GM18517 (cell line): ENCODE measurements at regions not wholly inside any gene's neighbourhood (a gene's known extent, or its start where the extent isn't known, plus 50 kb on each side); places are given as distances from the start of the nearest gene placed in this dataset.

Experiments
- ATAC-seq: cut with Tn5 transposase; IDR thresholded peaks from one replicate; pipeline ENCODE4 v1.9.1; 2021; ENCODE audit warnings: mild to moderate bottlenecking, moderate library complexity; ENCODE audit not compliant: unreplicated experiment

DNA sequence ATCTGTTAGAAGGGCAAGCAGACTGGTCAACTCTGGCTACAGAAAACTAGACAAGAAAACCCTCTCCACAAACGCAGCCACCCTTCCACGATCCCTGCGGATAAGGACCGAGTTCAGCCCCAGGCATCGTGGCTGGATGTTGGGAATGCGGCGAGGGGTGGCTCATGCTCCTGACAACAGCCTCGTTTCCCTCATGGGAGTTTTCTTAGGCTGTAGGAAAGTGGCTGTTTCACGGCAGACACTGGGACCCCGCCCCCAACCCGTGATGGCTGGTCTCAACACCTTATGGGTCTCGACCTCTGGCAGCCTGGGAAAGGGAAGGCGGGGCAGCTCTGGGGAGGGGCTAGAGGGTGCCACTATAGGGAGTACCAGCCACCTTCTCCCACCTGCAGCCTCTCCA is 123.3 kb downstream of the RFLNA start:
- ATAC-seq: no peak

DNA sequence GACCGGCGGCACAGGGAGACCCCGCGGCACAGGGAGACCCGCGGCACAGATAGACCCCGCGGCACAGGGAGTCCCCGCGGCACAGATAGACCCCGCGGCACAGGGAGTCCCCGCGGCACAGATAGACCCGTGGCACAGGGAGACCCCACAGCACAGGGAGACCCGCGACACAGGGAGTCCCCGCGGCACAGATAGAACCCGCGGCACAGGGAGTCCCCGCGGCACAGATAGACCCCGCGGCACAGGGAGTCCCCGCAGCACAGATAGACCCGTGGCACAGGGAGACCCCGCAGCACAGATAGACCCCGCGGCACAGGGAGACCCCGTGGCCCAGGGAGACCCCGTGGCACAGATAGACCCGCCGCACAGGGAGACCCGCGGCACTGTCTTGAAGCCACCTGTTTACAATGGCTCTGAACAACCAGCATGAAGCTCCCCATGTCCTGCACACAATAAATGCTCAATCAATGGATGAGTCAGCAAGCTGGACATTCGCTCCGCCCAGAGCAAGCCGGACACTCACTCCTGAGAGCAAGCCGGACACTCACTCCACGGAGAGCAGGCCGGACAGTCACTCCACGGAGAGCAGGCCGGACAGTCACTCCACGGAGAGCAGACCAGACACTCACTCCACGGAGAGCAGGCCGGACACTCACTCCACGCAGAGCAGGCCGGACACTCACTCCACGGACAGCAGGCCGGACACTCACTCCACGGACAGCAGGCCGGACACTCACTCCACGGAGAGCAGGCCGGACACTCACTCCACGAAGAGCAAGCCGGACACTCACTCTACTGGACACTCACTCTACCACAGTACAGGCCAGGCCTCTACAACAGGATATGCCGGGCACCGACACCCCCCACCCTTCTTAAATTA is 121.9 kb downstream of the RFLNA start:
- ATAC-seq: no peak

DNA sequence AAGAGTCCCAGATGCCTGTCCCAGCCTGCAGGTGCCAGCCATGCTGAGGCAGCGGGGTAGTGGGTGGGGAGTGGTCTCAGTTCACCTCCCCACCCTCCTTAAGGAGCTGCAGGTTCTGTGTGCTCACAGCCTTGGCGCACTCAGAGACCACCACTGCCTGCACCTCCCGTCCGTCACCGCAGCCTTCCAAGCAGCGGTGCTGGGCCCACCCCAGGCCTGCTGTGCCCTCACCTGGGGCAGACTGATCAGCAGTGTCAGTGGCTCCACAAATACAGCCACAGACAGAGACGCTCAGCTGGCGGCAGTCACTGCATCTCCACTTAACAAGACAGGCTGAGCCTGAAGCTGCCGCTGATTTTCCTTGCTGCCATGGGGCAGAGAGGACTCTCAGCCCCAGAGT is 120.2 kb downstream of the RFLNA start:
- ATAC-seq: no peak

DNA sequence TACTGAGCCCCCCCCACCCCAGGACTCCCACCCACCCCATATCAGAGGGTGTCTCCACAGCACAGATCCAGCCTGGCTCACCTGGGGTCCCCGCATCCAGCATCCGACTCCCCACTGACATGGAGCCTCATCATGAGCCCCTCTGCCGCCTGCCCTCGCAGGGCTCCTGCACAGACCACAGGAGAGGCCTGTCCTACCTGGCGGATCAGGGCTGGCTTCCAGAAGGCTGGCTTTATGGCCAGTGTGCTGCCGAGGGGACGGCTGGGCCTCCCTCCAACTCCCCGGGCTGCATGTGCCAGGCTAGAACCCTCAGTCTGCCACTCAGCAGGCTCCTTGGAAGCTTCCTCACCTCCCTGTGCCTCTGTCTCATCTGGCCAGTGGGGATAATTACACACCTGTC is 119.0 kb downstream of the RFLNA start:
- ATAC-seq: no peak

DNA sequence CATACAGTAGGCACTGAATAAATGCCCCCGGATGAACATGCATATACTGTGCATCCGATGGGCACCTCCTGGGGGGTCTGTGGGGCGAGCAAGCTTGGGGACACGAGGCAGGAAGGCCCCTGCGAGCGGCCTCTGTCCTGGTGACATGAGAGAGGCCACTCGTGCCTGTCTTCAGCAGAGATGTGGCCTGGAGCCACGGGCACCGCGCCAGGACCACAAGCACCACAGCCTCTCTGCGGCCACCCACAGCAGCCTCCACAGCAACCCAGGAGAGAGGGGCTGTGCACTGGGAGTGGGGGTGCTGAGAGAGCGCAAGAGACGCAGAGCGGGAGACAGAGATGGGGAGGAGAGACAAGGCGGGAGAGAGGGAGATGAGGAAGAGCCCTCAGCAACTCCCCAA is 118.5 kb downstream of the RFLNA start:
- ATAC-seq: no peak

DNA sequence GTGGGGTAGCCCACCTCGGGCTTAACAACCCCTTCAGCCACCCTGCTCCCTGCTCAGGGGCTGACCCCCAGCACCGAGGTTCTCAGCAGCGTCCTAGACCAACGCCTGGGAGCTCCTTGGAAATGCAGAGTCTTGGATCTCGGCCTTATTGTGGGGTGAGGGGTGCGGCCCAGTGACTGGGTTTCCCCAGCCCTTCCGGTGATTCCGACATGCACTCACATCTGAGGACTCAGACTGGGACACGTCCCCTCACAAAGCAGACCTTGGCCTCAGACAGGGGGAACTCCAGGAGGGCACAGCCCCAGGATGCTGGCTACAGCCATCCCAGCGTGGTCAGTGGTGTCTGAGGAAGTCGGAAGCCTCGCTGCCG is 117.7 kb downstream of the RFLNA start:
- no peak for ATAC-seq

DNA sequence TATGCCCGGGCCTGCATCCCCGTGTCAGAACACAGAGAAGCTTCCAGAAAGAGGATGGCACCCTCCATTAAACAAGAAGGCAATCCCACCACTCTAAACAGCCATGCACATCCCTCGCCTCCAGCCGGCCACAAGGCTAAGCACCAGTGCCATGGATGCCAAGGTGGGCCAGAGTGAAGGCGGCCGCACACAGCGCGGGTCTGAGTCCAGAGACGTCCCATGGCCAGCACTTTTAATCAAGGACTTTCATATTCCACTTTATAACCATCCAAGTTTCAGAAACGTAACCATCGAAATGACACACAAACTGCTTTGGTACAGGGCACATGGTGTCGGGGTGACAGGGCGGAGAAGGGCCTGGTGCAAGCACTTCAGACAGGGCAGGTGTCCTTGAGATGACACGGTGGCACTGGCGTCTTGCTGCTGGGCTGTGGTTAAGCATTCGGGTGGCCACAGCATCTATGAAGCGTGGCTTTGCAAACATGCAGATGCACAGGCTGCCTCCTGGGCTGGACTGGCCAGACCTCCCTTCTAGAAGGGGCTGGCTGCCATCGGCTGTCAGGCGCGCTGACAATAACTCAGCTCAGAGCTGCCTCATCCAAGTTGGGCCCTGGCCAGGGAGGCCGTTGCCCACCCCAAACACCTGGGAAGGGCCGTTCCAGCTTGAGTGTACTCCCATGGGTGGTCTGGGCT is 117.2 kb downstream of the RFLNA start:
- no peak for ATAC-seq

DNA sequence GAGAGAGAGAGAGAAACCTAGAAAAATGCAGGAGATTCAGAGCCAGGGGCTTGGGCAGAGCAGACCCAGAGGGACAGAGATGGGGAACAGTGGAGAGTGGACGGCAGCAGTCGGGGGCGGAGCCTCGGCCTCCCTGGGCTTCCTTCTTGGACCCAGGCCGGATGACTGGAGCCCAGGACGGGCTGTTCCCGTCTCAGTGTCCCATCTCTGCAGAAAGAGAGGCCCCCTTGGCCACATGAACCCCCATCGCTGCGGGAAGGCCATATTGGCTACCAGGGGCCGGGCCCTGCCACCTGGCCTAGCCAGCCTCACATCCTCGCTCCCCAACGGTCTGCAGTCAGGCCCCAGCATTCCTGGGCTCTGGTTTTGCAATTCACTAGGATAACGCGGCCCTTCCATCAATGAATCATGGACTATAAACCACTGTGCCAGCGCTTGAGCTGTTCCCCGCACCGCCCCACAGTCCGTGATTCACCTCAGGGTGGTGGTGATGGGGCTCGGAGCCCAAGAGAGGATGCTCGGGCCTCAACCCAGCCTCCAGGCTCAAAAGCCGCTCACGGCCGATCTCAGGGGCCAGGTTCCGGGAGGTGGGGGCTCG is 116.5 kb downstream of the RFLNA start:
- no peak for ATAC-seq

DNA sequence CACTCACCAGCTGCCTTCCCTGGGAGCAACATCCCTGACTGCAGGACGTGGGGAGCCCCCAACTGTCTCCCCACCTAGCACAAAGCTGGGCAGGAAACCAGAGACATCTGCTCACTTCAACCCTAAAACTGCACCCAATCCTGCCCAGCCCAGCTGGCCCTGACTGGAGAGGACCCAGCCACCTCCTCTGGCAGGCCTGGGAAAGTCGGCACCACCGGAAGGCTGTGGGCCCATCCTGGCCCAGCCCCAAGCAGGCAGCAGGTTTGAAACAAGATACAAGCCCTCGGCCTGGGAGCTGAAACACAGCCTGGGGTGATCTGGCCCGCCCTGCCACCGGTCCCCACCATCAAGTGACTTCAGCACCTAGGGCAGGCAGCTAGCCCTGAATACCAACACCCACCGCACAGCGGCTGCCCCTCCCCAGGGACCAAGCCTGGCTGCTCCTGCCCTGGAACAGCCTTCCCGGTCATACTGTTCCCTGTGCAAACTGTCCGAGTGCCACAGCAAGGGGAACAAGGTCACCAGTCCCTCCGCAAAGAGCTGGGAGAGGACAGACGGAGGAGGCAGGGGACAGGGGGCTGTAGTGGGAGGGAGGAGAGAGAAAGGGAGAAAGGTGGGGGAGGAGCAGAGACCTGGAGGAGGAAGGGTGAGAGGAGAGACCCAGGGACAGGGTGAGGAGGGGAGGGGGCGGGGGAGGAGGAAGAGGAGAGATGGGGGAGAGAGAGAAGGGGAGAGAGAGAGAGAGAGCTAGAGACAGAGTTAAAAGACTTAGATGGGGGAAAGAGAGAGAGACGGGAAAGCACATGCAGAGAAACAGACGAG is 115.7 kb downstream of the RFLNA start:
- no peak for ATAC-seq

DNA sequence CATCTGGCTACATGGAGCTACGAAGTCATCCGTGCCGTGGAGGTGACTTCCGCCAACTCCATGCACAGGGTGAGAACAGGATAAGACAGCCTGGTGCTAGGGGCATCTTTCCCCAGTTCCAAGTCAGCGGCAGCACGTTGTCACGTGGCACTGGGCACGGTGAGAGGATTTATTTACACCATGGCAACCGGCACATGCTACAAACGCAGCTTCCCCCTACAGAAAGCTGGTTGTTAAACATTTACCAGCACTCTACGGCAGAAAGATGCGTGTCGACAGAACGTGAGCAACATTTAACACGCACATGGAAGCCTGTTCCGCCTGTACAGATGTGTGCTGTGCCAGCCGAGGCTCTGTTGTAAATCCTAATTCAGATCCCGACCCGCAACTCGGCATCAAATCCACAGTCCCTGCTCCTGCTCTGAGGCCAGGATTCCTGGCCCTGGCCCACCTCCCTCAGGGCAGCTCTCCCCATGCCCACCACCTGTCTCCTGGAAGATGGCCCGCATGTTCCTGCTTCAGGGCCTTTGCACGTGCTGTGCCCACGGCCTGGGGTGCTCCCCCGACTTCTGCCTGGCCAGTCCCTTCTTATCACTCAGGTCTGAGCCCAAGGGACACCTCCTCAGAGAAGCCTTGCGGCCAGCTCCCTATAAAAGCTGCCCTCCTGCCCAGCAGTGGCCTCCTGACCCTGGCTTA is 114.1 kb downstream of the RFLNA start:
- ATAC-seq: no peak

DNA sequence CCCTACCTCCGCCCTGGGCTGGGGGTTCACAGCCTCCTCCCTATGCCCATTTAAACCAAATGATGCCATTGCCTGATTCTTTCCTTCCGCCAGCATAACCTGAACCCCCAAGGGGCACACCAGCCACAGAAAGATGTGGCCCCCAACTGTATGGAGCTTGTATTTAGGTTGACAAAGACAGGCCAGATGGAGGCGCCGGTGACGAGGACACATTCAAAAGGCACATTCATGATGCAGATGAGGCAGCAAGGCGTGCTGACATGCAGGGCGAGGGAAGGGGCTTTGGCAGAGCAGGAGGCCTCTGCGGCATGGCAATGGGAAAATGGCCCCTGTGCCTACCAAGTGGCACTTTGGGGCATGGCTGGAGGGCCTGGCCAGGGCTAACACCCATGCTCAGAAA is 112.2 kb downstream of the RFLNA start:
- no peak for ATAC-seq

DNA sequence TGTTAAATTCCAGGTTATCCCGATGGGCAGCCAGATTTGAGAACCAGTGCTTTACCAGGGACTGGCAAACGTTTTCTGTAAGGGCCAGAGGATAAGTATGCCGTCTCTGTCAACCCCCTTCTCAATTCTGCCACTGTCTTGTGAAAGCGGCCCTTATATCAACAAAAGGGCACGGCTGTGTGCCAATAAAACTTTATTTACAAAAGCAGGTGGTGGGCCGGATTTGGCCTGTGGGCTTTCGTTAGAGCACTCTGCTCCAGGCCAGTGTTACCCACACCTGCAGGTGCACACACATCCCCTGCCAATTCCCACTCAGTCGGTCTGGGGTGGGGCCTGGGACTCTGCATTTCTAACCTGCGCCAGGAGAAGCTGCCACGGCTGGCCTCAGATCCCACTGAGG is 111.2 kb downstream of the RFLNA start:
- no peak for ATAC-seq

DNA sequence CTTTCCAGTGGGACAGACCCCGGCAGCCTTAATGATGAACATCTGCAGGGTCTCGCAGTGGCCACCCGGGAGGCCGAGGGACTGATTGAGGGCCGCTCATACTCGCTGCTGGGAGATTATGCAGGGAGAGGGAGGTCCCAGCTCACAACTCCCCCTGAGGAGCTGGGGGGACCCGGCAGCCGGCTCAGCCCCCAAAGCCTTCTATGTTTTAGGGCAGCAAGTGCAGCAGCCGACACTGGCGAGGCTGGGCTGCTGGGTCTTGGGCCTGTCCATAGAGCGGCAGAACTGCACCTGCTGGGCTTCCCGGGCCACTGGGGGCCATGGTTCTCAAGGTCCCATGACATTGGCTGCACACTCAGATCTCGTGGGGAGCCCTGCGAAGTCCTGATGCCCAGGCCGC is 110.7 kb downstream of the RFLNA start:
- no peak for ATAC-seq

DNA sequence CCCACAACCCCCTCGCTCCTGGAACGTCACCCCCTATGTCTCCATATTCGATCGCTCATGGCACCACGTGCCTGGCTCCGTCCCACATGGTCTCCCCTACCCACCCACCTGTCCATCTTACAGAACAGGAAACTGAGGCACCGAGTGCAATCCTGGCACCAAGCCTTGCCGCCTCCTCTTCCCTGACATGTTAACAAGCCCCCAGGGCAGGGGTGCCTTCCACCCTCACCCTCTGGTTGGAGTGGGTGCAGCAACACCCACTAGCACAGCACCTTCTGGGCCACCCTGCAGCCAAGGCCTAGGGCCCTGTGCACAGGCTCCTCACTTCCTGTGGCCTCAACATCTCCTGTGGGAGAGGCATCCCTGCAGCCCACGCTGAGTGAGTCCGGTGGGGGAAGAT is 110.3 kb downstream of the RFLNA start:
- no peak for ATAC-seq

DNA sequence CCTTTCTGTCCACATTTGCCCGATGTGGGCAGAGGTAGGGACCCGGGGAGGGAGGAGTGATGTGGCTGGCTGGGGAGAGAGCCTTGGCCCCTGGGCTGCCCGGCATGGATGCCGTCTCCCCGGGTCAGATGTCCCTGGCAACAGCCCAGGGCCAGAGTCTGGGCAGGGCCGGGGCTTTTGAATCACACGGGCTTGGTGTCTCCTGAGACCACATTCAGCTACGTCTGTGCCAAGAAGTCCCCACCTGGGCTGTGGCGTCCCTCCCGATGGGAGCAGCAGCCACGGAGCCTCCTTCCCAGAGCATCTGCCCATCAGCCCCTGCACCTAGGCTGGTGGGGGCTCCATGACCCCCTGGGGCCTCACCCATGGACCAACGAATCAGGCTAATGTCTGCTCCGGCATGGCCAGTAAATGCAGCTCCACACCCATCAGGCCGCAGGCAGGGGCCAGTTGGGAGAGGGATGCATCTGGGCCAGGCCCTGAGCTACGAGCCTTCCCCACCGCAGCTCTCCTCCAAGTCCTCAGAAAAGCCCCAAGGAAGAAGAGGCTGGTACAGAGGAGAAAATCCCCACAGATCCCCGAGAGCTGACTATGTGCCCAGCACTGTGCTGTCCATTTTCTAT is 109.4 kb downstream of the RFLNA start:
- no peak for ATAC-seq

DNA sequence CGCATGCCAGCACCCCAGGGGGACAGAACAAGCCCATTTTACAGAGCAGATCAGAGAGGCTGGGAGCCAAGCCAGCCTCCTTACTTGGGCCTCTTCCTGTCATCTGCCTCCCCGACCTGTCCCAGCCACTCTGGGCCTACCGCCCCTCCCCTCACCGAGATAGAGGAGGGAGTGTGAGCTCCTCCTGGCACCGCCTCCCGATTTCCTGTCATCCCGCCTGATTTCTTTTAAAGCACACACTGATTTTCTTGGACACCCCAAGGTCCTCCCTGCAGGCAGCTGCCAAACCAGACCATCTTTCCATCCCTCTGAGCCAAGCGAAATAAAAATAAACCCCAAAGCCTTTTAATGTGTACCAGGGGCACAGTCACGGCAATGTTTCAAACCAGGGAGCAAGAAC is 108.4 kb downstream of the RFLNA start:
- ATAC-seq: no peak

DNA sequence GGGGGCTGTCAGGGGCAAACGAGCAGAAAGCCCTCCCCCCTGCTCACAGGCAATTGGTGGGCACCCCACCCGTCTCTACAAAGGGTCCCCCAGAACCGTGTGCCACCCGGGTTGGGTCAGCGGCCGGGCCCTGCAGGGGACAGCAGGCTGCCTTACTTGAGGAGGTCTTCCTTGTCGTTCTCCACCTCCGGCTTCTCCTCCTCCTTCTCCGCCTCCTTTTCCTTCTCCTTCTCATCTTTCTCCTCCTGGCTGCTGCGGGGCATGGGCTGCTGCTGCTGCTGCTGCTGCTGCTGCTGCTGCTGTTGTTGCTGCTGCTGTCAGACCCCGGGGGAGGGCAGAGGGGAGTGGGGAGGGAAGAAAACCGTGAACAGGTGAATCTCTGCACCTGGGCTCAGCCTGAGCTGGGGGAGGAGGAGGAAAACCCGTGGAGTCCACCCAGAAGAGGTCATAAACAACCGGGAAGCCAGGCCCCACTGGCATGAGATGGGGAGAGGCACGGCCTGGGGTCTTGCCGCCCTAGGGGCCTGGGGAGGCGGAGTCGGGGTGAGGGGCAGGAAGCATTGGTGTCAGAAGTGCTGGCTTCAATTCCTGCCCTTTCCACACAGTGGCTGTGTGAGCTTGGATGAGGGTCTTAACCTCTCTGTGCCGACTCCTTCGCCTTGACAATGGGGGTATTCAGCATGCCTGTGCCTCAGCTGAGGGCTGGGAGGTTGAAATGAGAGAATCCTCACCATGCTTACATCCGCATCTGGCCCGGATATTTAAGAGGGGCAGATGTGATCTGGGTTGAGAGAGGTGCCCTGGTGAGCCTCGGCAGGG is 107.6 kb downstream of the RFLNA start:
- ATAC-seq: no peak

DNA sequence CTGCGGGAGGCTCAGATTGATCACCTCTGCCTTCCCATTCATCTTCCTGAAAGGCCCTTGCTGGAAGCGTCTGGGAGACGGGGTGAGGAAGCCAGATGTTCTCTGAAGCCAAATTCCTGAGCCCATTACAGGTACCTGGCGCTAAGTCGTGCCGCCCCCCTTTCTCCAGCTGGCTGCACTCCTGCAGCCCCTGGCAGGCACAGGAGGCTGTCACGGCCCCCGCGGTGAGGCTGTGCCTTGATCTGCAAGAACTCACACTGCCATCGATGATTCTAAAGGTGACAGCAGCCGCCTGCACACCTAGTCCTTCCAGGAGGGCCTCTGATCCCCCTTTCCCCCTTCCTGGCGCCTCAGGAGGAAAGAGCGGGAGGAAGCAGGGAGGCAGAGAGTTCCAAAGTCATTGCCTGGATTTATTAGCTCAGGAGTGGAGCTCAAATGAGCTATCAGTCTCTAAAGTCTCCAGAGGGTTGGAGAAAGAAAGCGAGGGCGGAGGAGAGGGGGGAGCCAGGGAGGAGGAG is 106.9 kb downstream of the RFLNA start:
- no peak for ATAC-seq

DNA sequence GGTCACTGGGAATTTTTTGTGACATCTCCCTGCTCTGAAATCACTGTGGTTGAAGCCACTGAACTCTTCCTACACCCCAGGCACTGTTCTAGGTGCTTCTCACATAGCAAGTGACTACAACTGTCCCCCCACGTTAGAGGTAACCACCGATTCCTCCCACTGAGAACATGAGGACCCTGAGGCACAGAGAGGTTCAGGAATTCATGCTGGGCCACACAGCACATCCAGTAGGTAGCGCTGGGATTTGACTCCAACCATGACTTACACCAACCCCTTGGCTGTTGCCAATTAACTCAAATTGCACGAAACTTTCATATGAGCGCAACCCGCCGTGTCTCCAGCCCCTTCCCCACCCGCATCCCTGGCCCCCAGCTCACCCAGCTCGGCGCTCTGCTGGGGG is 105.2 kb downstream of the RFLNA start:
- ATAC-seq: no peak
